ENCODE measurements at regions not wholly inside any gene's neighbourhood (a gene's known extent, or its start where the extent isn't known, plus 50 kb on each side); places are given as distances from the start of the nearest gene placed in this dataset.

DNA sequence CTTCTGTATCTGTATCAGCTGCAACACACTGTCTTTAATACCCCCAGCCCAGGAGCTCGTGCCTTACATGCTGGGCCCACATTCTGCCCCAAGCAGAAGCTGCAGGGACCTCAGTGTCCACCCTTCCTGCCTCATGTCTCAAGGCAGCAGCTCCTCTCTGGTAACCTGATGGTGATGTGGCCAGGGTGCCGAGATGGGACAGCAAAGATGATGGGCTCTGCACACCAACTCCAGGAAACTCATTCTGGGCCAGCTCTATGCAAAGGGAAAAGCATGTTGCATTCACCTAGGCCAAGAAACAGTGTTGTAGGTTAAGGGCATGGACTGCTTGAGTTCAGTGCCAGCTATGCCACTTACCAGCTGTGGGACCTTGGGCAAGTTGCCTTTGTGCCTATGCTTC, 79.5 kb upstream of the PRR23C start (continued):
- TF ChIP-seq, protein P1, sequence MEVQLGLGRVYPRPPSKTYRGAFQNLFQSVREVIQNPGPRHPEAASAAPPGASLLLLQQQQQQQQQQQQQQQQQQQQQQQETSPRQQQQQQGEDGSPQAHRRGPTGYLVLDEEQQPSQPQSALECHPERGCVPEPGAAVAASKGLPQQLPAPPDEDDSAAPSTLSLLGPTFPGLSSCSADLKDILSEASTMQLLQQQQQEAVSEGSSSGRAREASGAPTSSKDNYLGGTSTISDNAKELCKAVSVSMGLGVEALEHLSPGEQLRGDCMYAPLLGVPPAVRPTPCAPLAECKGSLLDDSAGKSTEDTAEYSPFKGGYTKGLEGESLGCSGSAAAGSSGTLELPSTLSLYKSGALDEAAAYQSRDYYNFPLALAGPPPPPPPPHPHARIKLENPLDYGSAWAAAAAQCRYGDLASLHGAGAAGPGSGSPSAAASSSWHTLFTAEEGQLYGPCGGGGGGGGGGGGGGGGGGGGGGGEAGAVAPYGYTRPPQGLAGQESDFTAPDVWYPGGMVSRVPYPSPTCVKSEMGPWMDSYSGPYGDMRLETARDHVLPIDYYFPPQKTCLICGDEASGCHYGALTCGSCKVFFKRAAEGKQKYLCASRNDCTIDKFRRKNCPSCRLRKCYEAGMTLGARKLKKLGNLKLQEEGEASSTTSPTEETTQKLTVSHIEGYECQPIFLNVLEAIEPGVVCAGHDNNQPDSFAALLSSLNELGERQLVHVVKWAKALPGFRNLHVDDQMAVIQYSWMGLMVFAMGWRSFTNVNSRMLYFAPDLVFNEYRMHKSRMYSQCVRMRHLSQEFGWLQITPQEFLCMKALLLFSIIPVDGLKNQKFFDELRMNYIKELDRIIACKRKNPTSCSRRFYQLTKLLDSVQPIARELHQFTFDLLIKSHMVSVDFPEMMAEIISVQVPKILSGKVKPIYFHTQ (CRISPR knock-in tag; IDR thresholded peaks at IDR 0.05): no peak
- no peak for TF ChIP-seq IRF2 (CRISPR knock-in tag; IDR thresholded peaks at IDR 0.05; ENCODE audit: borderline replicate concordance, low read depth)
- TF ChIP-seq NR1H2 (CRISPR knock-in tag; IDR thresholded peaks at IDR 0.05): no peak
- TF ChIP-seq PRRX2 (CRISPR knock-in tag; IDR thresholded peaks at IDR 0.05): no peak
- TF ChIP-seq, protein P2, sequence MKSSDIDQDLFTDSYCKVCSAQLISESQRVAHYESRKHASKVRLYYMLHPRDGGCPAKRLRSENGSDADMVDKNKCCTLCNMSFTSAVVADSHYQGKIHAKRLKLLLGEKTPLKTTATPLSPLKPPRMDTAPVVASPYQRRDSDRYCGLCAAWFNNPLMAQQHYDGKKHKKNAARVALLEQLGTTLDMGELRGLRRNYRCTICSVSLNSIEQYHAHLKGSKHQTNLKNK (CRISPR knock-in tag; IDR thresholded peaks at IDR 0.05): no peak
- no peak for TF ChIP-seq GABPB1 (CRISPR knock-in tag; IDR thresholded peaks at IDR 0.05)
- TF ChIP-seq, protein P3, sequence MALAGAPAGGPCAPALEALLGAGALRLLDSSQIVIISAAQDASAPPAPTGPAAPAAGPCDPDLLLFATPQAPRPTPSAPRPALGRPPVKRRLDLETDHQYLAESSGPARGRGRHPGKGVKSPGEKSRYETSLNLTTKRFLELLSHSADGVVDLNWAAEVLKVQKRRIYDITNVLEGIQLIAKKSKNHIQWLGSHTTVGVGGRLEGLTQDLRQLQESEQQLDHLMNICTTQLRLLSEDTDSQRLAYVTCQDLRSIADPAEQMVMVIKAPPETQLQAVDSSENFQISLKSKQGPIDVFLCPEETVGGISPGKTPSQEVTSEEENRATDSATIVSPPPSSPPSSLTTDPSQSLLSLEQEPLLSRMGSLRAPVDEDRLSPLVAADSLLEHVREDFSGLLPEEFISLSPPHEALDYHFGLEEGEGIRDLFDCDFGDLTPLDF (CRISPR knock-in tag; IDR thresholded peaks at IDR 0.05): no peak
- TF ChIP-seq TP53 (CRISPR knock-in tag; IDR thresholded peaks at IDR 0.05): no peak
- TF ChIP-seq, protein P4, sequence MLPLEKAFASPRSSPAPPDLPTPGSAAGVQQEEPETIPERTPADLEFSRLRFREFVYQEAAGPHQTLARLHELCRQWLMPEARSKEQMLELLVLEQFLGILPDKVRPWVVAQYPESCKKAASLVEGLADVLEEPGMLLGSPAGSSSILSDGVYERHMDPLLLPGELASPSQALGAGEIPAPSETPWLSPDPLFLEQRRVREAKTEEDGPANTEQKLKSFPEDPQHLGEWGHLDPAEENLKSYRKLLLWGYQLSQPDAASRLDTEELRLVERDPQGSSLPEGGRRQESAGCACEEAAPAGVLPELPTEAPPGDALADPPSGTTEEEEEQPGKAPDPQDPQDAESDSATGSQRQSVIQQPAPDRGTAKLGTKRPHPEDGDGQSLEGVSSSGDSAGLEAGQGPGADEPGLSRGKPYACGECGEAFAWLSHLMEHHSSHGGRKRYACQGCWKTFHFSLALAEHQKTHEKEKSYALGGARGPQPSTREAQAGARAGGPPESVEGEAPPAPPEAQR (CRISPR knock-in tag; IDR thresholded peaks at IDR 0.05): no peak
- no peak for TF ChIP-seq GTF2I (CRISPR knock-in tag; conservative IDR thresholded peaks at IDR 0.05)

DNA sequence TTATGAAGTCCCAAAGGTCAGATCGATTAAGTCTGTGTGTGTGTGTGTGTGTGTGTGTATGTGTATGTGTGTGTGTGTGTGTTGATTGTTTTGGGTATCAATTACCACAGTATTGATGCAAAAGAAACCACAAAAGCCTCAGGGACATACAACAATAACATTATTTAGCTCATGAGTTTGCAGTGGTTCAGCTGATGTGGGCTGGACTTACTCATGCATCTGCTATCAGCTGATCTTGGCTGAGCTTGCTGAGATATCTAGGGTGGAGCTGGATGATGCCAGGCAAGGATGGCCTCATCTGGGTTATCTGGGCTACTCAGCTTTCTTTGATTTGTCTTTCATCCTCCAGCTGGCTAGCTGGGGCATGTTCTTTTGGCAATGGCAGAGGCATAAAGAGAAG, 82.4 kb upstream of the PRR23C start:
- DNase-seq (ENCODE audit: low spot score) (no peak), ATAC-seq (no peak)
- H3K36me3 Mint-ChIP-seq: no peaks in the 10 kb centered on the region
- ChIA-PET POLR2A (no interaction called here), CTCF (interaction anchor here (1.5 kb wide), 1 partner anchor 15 kb away, joined by 5 read pairs; no protein-coding TSS in a partner anchor)
- H3K27me3 Mint-ChIP-seq (ENCODE audit: low read depth): peaks cover 4% of the 10 kb centered on the region; the same call in 1 of the 2 replicates
- no peak overlapping the region for H3K27ac Mint-ChIP-seq
- peaks cover 3% of the 10 kb centered on the region; the same call in 1 of the 2 replicates for H3K4me1 Mint-ChIP-seq
- H3K9me3 Mint-ChIP-seq: no peaks in the 10 kb centered on the region
- H3K4me3 Mint-ChIP-seq: no peak overlapping the region
- TF ChIP-seq, protein P5, sequence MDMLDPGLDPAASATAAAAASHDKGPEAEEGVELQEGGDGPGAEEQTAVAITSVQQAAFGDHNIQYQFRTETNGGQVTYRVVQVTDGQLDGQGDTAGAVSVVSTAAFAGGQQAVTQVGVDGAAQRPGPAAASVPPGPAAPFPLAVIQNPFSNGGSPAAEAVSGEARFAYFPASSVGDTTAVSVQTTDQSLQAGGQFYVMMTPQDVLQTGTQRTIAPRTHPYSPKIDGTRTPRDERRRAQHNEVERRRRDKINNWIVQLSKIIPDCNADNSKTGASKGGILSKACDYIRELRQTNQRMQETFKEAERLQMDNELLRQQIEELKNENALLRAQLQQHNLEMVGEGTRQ (CRISPR knock-in tag; IDR thresholded peaks at IDR 0.05): no peak
- no peak for TF ChIP-seq NFYB (CRISPR knock-in tag; conservative IDR thresholded peaks at IDR 0.05; ENCODE audit: low read depth)
- TF ChIP-seq, protein P6, sequence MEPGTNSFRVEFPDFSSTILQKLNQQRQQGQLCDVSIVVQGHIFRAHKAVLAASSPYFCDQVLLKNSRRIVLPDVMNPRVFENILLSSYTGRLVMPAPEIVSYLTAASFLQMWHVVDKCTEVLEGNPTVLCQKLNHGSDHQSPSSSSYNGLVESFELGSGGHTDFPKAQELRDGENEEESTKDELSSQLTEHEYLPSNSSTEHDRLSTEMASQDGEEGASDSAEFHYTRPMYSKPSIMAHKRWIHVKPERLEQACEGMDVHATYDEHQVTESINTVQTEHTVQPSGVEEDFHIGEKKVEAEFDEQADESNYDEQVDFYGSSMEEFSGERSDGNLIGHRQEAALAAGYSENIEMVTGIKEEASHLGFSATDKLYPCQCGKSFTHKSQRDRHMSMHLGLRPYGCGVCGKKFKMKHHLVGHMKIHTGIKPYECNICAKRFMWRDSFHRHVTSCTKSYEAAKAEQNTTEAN (CRISPR knock-in tag; IDR thresholded peaks at IDR 0.05): no peak
- no peak for TF ChIP-seq ZNF317 (CRISPR knock-in tag; IDR thresholded peaks at IDR 0.05; ENCODE audit: borderline replicate concordance, low read depth)
- no peak for TF ChIP-seq ZNF121 (CRISPR knock-in tag; IDR thresholded peaks at IDR 0.05)
- TF ChIP-seq, protein P7, sequence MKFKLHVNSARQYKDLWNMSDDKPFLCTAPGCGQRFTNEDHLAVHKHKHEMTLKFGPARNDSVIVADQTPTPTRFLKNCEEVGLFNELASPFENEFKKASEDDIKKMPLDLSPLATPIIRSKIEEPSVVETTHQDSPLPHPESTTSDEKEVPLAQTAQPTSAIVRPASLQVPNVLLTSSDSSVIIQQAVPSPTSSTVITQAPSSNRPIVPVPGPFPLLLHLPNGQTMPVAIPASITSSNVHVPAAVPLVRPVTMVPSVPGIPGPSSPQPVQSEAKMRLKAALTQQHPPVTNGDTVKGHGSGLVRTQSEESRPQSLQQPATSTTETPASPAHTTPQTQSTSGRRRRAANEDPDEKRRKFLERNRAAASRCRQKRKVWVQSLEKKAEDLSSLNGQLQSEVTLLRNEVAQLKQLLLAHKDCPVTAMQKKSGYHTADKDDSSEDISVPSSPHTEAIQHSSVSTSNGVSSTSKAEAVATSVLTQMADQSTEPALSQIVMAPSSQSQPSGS (CRISPR knock-in tag; IDR thresholded peaks at IDR 0.05; ENCODE audit: borderline replicate concordance, low read depth): no peak
- TF ChIP-seq, protein P2 (CRISPR knock-in tag; IDR thresholded peaks at IDR 0.05): no peak
- TF ChIP-seq, protein P8, sequence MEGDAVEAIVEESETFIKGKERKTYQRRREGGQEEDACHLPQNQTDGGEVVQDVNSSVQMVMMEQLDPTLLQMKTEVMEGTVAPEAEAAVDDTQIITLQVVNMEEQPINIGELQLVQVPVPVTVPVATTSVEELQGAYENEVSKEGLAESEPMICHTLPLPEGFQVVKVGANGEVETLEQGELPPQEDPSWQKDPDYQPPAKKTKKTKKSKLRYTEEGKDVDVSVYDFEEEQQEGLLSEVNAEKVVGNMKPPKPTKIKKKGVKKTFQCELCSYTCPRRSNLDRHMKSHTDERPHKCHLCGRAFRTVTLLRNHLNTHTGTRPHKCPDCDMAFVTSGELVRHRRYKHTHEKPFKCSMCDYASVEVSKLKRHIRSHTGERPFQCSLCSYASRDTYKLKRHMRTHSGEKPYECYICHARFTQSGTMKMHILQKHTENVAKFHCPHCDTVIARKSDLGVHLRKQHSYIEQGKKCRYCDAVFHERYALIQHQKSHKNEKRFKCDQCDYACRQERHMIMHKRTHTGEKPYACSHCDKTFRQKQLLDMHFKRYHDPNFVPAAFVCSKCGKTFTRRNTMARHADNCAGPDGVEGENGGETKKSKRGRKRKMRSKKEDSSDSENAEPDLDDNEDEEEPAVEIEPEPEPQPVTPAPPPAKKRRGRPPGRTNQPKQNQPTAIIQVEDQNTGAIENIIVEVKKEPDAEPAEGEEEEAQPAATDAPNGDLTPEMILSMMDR (IDR thresholded peaks at IDR 0.05): no peak
- TF ChIP-seq ZNF671 (CRISPR knock-in tag; IDR thresholded peaks at IDR 0.05): no peak
- TF ChIP-seq, protein P9, sequence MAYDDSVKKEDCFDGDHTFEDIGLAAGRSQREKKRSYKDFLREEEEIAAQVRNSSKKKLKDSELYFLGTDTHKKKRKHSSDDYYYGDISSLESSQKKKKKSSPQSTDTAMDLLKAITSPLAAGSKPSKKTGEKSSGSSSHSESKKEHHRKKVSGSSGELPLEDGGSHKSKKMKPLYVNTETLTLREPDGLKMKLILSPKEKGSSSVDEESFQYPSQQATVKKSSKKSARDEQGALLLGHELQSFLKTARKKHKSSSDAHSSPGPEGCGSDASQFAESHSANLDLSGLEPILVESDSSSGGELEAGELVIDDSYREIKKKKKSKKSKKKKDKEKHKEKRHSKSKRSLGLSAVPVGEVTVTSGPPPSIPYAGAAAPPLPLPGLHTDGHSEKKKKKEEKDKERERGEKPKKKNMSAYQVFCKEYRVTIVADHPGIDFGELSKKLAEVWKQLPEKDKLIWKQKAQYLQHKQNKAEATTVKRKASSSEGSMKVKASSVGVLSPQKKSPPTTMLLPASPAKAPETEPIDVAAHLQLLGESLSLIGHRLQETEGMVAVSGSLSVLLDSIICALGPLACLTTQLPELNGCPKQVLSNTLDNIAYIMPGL (CRISPR knock-in tag; IDR thresholded peaks at IDR 0.05): no peak
- TF ChIP-seq GTF2I (CRISPR knock-in tag; conservative IDR thresholded peaks at IDR 0.05): no peak
- TF ChIP-seq, protein P10, sequence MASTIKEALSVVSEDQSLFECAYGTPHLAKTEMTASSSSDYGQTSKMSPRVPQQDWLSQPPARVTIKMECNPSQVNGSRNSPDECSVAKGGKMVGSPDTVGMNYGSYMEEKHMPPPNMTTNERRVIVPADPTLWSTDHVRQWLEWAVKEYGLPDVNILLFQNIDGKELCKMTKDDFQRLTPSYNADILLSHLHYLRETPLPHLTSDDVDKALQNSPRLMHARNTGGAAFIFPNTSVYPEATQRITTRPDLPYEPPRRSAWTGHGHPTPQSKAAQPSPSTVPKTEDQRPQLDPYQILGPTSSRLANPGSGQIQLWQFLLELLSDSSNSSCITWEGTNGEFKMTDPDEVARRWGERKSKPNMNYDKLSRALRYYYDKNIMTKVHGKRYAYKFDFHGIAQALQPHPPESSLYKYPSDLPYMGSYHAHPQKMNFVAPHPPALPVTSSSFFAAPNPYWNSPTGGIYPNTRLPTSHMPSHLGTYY (CRISPR knock-in tag; IDR thresholded peaks at IDR 0.05): no peak
- no peak for TF ChIP-seq NR3C1 (CRISPR knock-in tag; conservative IDR thresholded peaks at IDR 0.05; ENCODE audit: low read depth)
- no peak for TF ChIP-seq ZNF416 (CRISPR knock-in tag; IDR thresholded peaks at IDR 0.05)

Data from WTC11 (cell line).